ENCODE measurements at regions not wholly inside any gene's neighbourhood (a gene's known extent, or its start where the extent isn't known, plus 50 kb on each side); places are given as distances from the start of the nearest gene placed in this dataset.

DNA sequence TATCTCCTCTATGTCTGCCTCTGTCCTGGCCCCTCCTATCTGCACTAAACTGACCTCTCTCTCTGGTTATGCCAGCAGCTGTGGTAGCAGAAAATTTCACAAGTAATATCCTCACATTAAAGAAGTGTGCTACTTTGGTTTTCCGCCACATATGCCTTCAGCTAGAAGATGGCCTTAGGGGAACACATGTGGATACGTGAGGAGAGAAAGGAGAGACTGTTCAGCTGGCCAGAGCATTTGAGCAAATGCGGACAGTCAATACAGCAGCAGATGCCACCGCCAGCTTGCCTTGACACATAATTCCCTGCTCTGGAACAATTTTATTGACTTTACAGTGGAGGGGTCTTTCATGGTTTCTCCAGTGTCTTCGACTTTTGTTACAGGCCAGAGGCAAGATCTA lies 434.6 kb downstream of the TAF11L14 start:
- Histone ChIP-seq H3K9me3 (no peaks in the 10 kb centered on the region), H3K27me3 (replicated peaks; ENCODE audit: insufficient read depth) (no peaks in the 10 kb centered on the region), H3K27ac (no peak overlapping the region), H3K4me3 (no peak overlapping the region), H3K4me1 (ENCODE audit: control insufficient read depth in 1 of 2, low read depth in 2 of 2) (no peaks in the 10 kb centered on the region), H3K36me3 (no peaks in the 10 kb centered on the region)
- ATAC-seq (ENCODE audit: insufficient number of reproducible peaks, low FRiP score, low read depth), result no peak
- no peak for DNase-seq (ENCODE audit: low spot score)
- no peak for TF ChIP-seq CTCF (IDR thresholded peaks at IDR 0.05)

- Histone ChIP-seq H3K36me3 (no peaks in the 10 kb centered on the region), H3K4me1 (ENCODE audit: control insufficient read depth in 1 of 2, low read depth in 2 of 2) (no peaks in the 10 kb centered on the region), H3K27me3 (replicated peaks; ENCODE audit: insufficient read depth) (no peaks in the 10 kb centered on the region), H3K9me3 (no peaks in the 10 kb centered on the region), H3K4me3 (no peak overlapping the region), H3K27ac (no peak overlapping the region)
- TF ChIP-seq CTCF (IDR thresholded peaks at IDR 0.05), result no peak
- ATAC-seq (ENCODE audit: insufficient number of reproducible peaks, low FRiP score, low read depth) (no peak), DNase-seq (ENCODE audit: low spot score) (no peak)
These were observed 435.5 kb downstream of the TAF11L14 start for GRCh38 chr5:18069790-18070189.

DNA sequence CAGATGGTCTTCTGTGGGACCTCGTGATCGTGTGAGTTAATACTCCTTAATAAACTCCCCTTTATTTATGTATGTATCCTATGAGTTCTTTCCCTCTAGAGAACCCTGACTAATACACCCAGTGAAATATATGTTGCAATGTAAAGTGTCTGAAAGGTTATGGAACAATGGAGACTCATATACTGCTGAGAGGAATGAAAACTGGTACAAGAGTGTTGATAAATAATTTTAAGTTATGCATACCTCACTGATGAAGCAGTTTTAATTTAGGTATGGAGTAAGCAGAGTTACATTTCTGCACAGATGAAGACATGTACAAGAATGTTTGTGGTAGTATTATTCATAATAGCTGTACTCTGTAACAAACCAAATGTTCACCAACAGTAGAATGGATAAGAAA lies 438.3 kb downstream of the TAF11L14 start:
- Histone ChIP-seq H3K36me3 (no peaks in the 10 kb centered on the region), H3K4me3 (no peak overlapping the region), H3K27me3 (replicated peaks; ENCODE audit: insufficient read depth) (no peaks in the 10 kb centered on the region), H3K4me1 (ENCODE audit: control insufficient read depth in 1 of 2, low read depth in 2 of 2) (no peaks in the 10 kb centered on the region), H3K9me3 (no peaks in the 10 kb centered on the region), H3K27ac (no peak overlapping the region)
- DNase-seq (ENCODE audit: low spot score) (no peak), ATAC-seq (ENCODE audit: insufficient number of reproducible peaks, low FRiP score, low read depth) (no peak)
- no peak for TF ChIP-seq CTCF (IDR thresholded peaks at IDR 0.05)

DNA sequence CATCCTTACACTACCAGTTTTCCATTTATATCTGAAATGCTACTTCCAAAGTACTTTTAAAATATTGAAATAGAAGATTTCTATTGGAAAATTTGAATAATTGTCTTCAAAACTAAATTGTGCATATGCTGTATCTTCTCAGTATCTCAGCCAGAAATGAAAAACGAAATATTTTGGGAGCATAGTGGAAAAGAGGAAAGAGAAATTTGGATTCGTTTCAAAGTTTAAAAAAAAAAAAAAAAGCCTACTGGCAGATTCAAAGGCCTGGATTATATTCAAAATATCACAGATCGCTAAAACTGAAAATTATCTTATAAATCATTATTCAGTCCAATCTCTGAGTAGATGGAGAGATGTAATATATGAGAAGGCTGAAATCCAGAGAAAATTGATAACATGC lies 440.7 kb downstream of the TAF11L14 start:
- Histone ChIP-seq H3K27ac (no peak overlapping the region), H3K9me3 (no peaks in the 10 kb centered on the region), H3K27me3 (replicated peaks; ENCODE audit: insufficient read depth) (no peaks in the 10 kb centered on the region), H3K4me1 (ENCODE audit: control insufficient read depth in 1 of 2, low read depth in 2 of 2) (no peaks in the 10 kb centered on the region), H3K36me3 (no peaks in the 10 kb centered on the region), H3K4me3 (no peak overlapping the region)
- ATAC-seq (ENCODE audit: insufficient number of reproducible peaks, low FRiP score, low read depth), result no peak
- no peak for DNase-seq (ENCODE audit: low spot score)
- no peak for TF ChIP-seq CTCF (IDR thresholded peaks at IDR 0.05)

DNA sequence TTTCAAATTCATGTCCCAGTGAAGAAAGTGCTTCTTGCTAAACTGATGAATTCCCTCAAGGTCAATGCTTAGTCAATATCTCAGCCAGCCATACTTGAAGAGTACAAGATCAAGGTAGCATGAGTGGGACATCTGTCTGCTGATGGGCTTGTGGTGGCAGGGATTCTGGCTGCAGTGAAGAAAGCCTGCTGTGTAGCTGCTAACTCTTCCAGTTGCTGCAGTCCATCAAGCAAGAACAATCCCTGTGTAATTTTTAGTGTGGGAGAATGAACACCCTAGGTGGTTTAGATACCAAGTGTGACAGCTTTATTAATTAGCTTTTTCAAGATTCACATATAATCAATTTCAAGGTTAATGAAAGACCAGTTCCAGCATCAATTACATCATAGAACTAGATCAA lies 443.9 kb downstream of the TAF11L14 start:
- ATAC-seq (ENCODE audit: insufficient number of reproducible peaks, low FRiP score, low read depth), result no peak
- no peak for DNase-seq (ENCODE audit: low spot score)
- H3K27ac ChIP-seq, result no peak overlapping the region
- H3K36me3 ChIP-seq, result no peaks in the 10 kb centered on the region
- no peaks in the 10 kb centered on the region for H3K9me3 ChIP-seq
- no peak for TF ChIP-seq CTCF (IDR thresholded peaks at IDR 0.05)
- no peak overlapping the region for H3K4me3 ChIP-seq
- H3K4me1 ChIP-seq (ENCODE audit: control insufficient read depth in 1 of 2, low read depth in 2 of 2), result no peaks in the 10 kb centered on the region
- H3K27me3 ChIP-seq (replicated peaks; ENCODE audit: insufficient read depth), result no peaks in the 10 kb centered on the region
